Adrenal gland (tissue), 9 donors: ENCODE measurements at regions not wholly inside any gene's neighbourhood (a gene's known extent, or its start where the extent isn't known, plus 50 kb on each side); places are given as distances from the start of the nearest gene placed in this dataset.
A peak's percentile ranks its signal among the peaks of the same experiment; 100 is the strongest.

Source experiments
- DNase-seq, 7 donors: peaks; one replicate each; pipeline ENCODE4 v3.0.0-alpha.2; 2019 to 2020
- H3K27ac ChIP-seq, 5 donors: fragments of 200-600 bp; sonication (generic) in 4 of 5; 1 replicate in 3 of 5; 2 replicates in 2 of 5; pipeline versions ENCODE4 v1.5.1 to v1.8.0; 2016 to 2020; ENCODE audit warnings: mild to moderate bottlenecking in 1 of 5
- H3K27me3 ChIP-seq: fragments of 200-600 bp; 2 replicates; pipeline ENCODE4 v1.8.0; 2021
- H3K36me3 ChIP-seq, 2 donors: fragments of 200-600 bp; replicated peaks in 1 of 2; 1 replicate in 1 of 2; 2 replicates in 1 of 2; pipeline versions ENCODE4 v1.5.1 to v1.8.0; 2018 to 2022
- H3K4me1 ChIP-seq, 2 donors: fragments of 200-600 bp; replicated peaks in 1 of 2; 1 replicate in 1 of 2; 2 replicates in 1 of 2; pipeline versions ENCODE4 v1.5.1 to v1.8.0; 2018 to 2021
- H3K4me3 ChIP-seq, 4 donors: fragments of 200-600 bp; sonication (generic) in 3 of 4; one replicate each; pipeline ENCODE4 v1.5.1; 2016 to 2018
- H3K9me3 ChIP-seq, 3 donors: fragments of 200-600 bp; sonication (generic) in 1 of 3; replicated peaks in 1 of 3; 1 replicate in 2 of 3; 2 replicates in 1 of 3; pipeline versions ENCODE4 v1.5.1 to v1.8.0; 2016 to 2021
- POLR2A ChIP-seq, 2 donors: fragments of 450-650 bp; IDR thresholded peaks; one replicate each; pipeline ENCODE4 v1.6.1; 2017; ENCODE audit warnings: antibody characterized with exemption in 2 of 2, mild to moderate bottlenecking in 2 of 2, moderate library complexity in 1 of 2
- WGBS, 4 donors: extraction: QIAGEN DNeasy Blood & Tissue Kit in 2 of 4; methylation state at CpG; one replicate each; pipeline versions ENCODE4 v1.1.5 to v1.1.7; 2013 to 2017; 5-methylcytosine and 5-hydroxymethylcytosine counted together
- intact Hi-C, 2 donors: fragments of 100-400 bp; cut with DNase I; formaldehyde crosslinking; loops; one replicate each; pipeline versions ENCODE4 v1.14.1 to v1.15.0; 2022 to 2023
- TF ChIP-seq, protein P1 (sequence below), 6 experiments: fragments of 450-650 bp in 4 of 6; fragments of 200-600 bp in 2 of 6; sonication (generic) in 1 of 6; IDR thresholded peaks; 1 replicate in 5 of 6; 2 replicates in 1 of 6; pipeline versions ENCODE4 v1.5.1 to v1.8.0; 2016 to 2021; ENCODE audit warnings: antibody characterized with exemption in 6 of 6, mild to moderate bottlenecking in 2 of 6, moderate library complexity in 1 of 6
- donor health status: healthy with polysubstance abuse.
- donor health status: Bipolar disorder and iron deficiency.
- donor health status: DM: yes; HTN: yes; CAD: no.
- donor health status: DM: no; HTN: no; CAD: no.
- donor health status: DM: no; HTN: no; CAD: no.

DNA sequence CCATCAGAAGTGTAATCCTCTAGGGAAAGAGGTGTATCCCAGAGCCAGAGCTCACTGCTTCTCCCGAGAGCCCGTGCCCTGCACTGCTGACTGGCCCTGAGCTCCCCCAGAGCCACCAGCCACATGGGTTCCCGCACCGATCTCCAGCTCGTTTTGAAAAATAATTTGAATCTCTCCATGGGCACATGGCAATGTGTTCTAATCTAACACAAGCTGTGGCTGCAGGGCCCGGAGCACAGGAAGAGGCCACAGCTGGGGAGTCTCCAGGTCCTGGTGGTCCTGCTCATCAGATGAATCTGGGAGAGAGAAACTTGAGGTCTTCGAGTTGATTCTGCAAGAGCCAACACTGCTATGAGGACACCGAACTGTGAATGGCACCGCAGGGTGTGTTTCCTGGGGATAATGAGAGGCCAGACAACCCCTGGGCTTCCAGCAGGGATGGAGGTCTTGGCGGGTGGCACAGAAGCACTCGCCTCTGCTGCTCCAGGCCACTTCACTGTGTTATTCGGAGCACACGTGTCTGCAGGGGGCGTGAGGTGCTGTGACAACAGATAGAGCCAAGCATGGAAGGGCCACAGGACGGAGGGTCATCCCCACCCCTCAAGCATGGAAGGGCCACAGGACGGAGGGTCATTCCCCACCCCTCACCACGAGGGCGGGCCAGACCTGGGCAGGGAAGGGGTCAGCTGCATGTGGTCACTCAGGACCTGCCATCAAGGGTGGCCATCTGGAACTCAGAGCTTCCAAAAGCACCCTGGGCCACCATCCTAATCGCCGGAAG, 196.8 kb downstream of the NDUFA10 start:
- 83 to 94% (median 89%) methylated on average over 16 to 20 of the region's 20 CpGs for WGBS, 4 donors
- peak in 2 of 7 donors; percentile 11 to 21 for DNase-seq
- H3K4me3 ChIP-seq, result no peak overlapping the region
- H3K36me3 ChIP-seq, result no peaks in the 10 kb centered on the region
- no peak for TF ChIP-seq POLR2A (IDR thresholded peaks at IDR 0.05)
- TF ChIP-seq, protein P1, sequence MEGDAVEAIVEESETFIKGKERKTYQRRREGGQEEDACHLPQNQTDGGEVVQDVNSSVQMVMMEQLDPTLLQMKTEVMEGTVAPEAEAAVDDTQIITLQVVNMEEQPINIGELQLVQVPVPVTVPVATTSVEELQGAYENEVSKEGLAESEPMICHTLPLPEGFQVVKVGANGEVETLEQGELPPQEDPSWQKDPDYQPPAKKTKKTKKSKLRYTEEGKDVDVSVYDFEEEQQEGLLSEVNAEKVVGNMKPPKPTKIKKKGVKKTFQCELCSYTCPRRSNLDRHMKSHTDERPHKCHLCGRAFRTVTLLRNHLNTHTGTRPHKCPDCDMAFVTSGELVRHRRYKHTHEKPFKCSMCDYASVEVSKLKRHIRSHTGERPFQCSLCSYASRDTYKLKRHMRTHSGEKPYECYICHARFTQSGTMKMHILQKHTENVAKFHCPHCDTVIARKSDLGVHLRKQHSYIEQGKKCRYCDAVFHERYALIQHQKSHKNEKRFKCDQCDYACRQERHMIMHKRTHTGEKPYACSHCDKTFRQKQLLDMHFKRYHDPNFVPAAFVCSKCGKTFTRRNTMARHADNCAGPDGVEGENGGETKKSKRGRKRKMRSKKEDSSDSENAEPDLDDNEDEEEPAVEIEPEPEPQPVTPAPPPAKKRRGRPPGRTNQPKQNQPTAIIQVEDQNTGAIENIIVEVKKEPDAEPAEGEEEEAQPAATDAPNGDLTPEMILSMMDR (IDR thresholded peaks at IDR 0.05), result no peak
- intact Hi-C loops, result loop anchor here in 1 of 2 donors (10.0 kb wide), 1 partner anchor 166 kb away; no protein-coding TSS in a partner anchor
- no peaks in the 10 kb centered on the region for H3K27me3 ChIP-seq
- H3K27ac ChIP-seq, result no peak overlapping the region
- H3K4me1 ChIP-seq, result no peaks in the 10 kb centered on the region
- H3K9me3 ChIP-seq, result no peaks in the 10 kb centered on the region

DNA sequence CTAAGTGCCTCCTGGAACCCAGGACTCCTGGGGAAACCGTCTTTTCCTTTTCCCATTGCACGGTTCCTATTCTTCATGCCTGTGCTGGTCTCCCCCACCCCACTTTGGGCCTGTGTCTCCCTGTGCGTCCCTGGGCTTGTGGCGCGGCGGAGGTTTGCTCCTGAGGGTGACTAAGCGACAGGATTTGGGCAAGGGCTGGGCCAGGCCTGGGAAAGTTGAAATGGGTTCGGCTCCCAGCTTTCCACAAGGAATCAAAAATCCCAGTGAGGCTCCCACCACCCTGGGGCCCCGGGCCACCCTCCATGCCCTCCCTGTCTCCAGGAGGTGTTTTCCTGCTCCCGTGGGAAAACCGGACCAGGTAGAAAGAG, 197.6 kb downstream of the NDUFA10 start:
- Histone ChIP-seq H3K36me3 (no peaks in the 10 kb centered on the region), H3K4me1 (no peaks in the 10 kb centered on the region), H3K27ac (no peak overlapping the region), H3K27me3 (no peaks in the 10 kb centered on the region), H3K9me3 (no peaks in the 10 kb centered on the region), H3K4me3 (no peak overlapping the region)
- peak in 3 of 7 donors; percentile 8 to 21 (median 12) for DNase-seq
- intact Hi-C loops, result loop anchor here in 1 of 2 donors (10.0 kb wide), 1 partner anchor 167 kb away; no protein-coding TSS in a partner anchor
- no peak for TF ChIP-seq POLR2A (IDR thresholded peaks at IDR 0.05)
- TF ChIP-seq, protein P1 (IDR thresholded peaks at IDR 0.05), result no peak
- WGBS, 4 donors, result 89 to 94% (median 91%) methylated on average over 7 to 11 of the region's 11 CpGs

DNA sequence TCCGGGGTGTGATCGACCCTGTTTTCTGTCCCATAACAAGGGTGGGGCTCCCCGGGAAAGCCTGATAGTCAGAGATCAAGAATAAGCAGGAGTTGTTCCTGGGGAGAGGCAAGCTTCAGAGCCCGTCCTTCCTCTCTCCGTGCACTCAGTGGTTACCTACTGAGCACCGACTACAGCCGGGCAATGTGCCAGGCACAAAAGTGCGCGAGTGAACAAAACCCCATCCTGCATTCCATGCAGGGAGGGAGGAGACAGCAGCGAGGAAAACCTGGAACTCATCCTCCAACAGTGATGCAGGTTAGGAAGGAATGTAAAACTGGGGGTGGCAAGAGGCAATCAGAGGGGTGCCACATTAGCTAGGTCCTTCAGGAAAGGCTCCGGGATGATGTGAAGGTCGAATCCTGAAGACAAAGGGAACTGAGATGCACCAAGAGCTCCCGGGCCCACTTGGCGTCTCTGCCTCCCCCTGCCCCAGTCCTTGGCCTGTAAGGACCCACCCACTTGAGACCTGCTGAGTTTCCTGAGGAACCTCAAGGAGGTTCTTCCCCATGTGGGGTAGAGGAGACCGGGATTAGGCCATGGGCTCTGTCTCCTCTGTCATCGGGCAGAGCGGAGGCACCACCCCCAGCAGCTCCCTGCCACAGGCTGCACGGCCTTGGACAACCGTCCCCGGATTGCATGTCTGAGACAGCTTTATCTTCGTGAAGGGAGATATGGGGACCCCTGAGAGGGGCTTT, 198.2 kb downstream of the NDUFA10 start:
- H3K27ac ChIP-seq, result no peak overlapping the region
- no peaks in the 10 kb centered on the region for H3K4me1 ChIP-seq
- no peaks in the 10 kb centered on the region for H3K27me3 ChIP-seq
- WGBS, 4 donors, result 65 to 77% (median 71%) methylated on average over 20 to 21 of the region's 21 CpGs
- no peaks in the 10 kb centered on the region for H3K9me3 ChIP-seq
- peak in 3 of 7 donors; percentile 15 to 39 (median 17) for DNase-seq
- H3K4me3 ChIP-seq, result no peak overlapping the region
- no peaks in the 10 kb centered on the region for H3K36me3 ChIP-seq
- TF ChIP-seq POLR2A (IDR thresholded peaks at IDR 0.05), result no peak
- TF ChIP-seq, protein P1 (IDR thresholded peaks at IDR 0.05), result no peak
- intact Hi-C loops, result loop anchor here in 1 of 2 donors (10.0 kb wide), 1 partner anchor 168 kb away; no protein-coding TSS in a partner anchor

DNA sequence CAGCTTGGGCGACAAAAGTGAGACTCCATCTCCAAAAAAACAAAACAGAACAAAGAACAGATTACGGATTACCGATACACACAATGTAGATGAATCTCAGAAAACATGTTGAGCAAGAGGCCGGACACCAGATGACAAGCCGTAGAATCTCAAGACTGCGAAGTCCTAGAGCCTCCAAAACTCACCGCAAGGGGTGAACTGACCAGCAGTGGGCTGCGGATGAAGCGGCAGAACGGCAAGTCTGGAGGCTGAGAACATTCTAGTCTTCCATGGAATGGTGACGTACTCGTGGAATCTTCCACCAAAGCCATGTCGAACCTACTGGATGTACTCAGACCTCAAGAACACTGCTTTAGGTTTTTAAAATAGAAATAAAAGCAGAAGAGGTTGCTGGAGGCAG, 198.8 kb downstream of the NDUFA10 start:
- H3K9me3 ChIP-seq, result no peaks in the 10 kb centered on the region
- TF ChIP-seq POLR2A (IDR thresholded peaks at IDR 0.05), result no peak
- TF ChIP-seq, protein P1 (IDR thresholded peaks at IDR 0.05), result no peak
- H3K4me3 ChIP-seq, result no peak overlapping the region
- 95 to 98% (median 96%) methylated on average over 13 of the region's 13 CpGs for WGBS, 4 donors
- no peak overlapping the region for H3K27ac ChIP-seq
- DNase-seq, result peak in 1 of 7 donors; percentile 14
- no peaks in the 10 kb centered on the region for H3K36me3 ChIP-seq
- no peaks in the 10 kb centered on the region for H3K27me3 ChIP-seq
- intact Hi-C loops, result loop anchor here in 1 of 2 donors (10.0 kb wide), 1 partner anchor 168 kb away; no protein-coding TSS in a partner anchor
- H3K4me1 ChIP-seq, result no peaks in the 10 kb centered on the region
